H1 (cell line): ENCODE measurements at regions not wholly inside any gene's neighbourhood (a gene's known extent, or its start where the extent isn't known, plus 50 kb on each side); places are given as distances from the start of the nearest gene placed in this dataset.

ENCODE experiments used
- CTCF ChIA-PET: fragments of 300-600 bp; sonication (Branson Sonifier 250); formaldehyde crosslinking; loops from one replicate; lab custom pipeline; 2021; ENCODE audit not compliant: partially characterized antibody; lab: Charles Lee
- POLR2A ChIA-PET: fragments of 300-600 bp; sonication (Branson Sonifier 250); formaldehyde crosslinking; loops from one replicate; lab custom pipeline; 2021; ENCODE audit warnings: inconsistent platforms; ENCODE audit not compliant: partially characterized antibody; lab: Charles Lee
- DNase-seq, 2 experiments: peaks; one replicate each; pipeline versions ENCODE4 v3.0.0 to v3.0.0-alpha.2; 2010 to 2022; ENCODE audit warnings: low spot score in 2 of 2, low read depth in 1 of 2, mixed read lengths in 1 of 2
- FAIRE-seq: peaks from 2 replicates; lab custom pipeline; 2011; peaks lifted over from hg19 to GRCh38; lab: Jason Lieb, UNC
- H2AFZ ChIP-seq: 2 replicates; pipeline ENCODE4 v1.8.1; 2012; ENCODE audit warnings: low read length, inconsistent platforms
- H2AK5ac ChIP-seq: 2 replicates; pipeline ENCODE4 v1.6.1; 2013; ENCODE audit warnings: low read depth, low read length
- H2BK120ac ChIP-seq: replicated peaks from 2 replicates; pipeline ENCODE3; 2013; ENCODE audit warnings: low read depth, low read length, inconsistent platforms
- H2BK12ac ChIP-seq: 2 replicates; pipeline ENCODE4 v1.6.1; 2013; ENCODE audit warnings: low read depth, low read length
- H2BK15ac ChIP-seq: 2 replicates; pipeline ENCODE4 v1.6.1; 2013; ENCODE audit warnings: low read length
- H2BK20ac ChIP-seq: 2 replicates; pipeline ENCODE4 v1.6.1; 2013; ENCODE audit warnings: low read length
- H2BK5ac ChIP-seq: 2 replicates; pipeline ENCODE4 v1.6.1; 2013; ENCODE audit warnings: low read depth, low read length
- H3K14ac ChIP-seq: 2 replicates; pipeline ENCODE4 v1.6.1; 2013; ENCODE audit warnings: inconsistent platforms; ENCODE audit not compliant: insufficient read length
- H3K18ac ChIP-seq: 2 replicates; pipeline ENCODE4 v1.6.1; 2013; ENCODE audit warnings: low read length; ENCODE audit errors: extremely low read depth
- H3K23ac ChIP-seq: 2 replicates; pipeline ENCODE4 v1.6.1; 2013; ENCODE audit warnings: inconsistent platforms; ENCODE audit not compliant: insufficient read length
- H3K23me2 ChIP-seq: 2 replicates; pipeline ENCODE4 v1.6.1; 2013; ENCODE audit warnings: low read depth, low read length
- H3K27ac ChIP-seq: 2 replicates; pipeline ENCODE4 v1.6.1; 2011; ENCODE audit warnings: low read depth, low read length, inconsistent platforms
- H3K27me3 ChIP-seq, 4 experiments: replicated peaks in 1 of 4; 1 replicate in 1 of 4; 2 replicates in 3 of 4; pipeline versions ENCODE4 v1.6.1 to v1.8.1; 2011 to 2013; ENCODE audit warnings: low read length in 3 of 4, mild to moderate bottlenecking in 3 of 4, inconsistent platforms in 2 of 4, mixed read lengths in 2 of 4, moderate library complexity in 1 of 4; ENCODE audit not compliant: control insufficient read depth in 3 of 4, insufficient read depth in 3 of 4; ENCODE audit errors: extremely low read depth in 1 of 4
- H3K36me3 ChIP-seq, 4 experiments: 2 replicates each; pipeline versions ENCODE4 v1.6.1 to v1.8.1; 2011 to 2013; ENCODE audit warnings: mild to moderate bottlenecking in 4 of 4, low read length in 3 of 4, moderate library complexity in 2 of 4, control low read depth in 1 of 4, inconsistent platforms in 1 of 4; ENCODE audit not compliant: insufficient read depth in 4 of 4, control insufficient read depth in 2 of 4
- H3K4ac ChIP-seq: replicated peaks from 2 replicates; pipeline ENCODE3; 2013; ENCODE audit warnings: low read length, low read depth, mixed read lengths, inconsistent platforms; ENCODE audit not compliant: insufficient read length
- H3K4me1 ChIP-seq, 4 experiments: replicated peaks in 1 of 4; 1 replicate in 1 of 4; 2 replicates in 3 of 4; pipeline versions ENCODE4 v1.6.1 to v1.8.1; 2011 to 2013; ENCODE audit warnings: low read length in 3 of 4, inconsistent platforms in 2 of 4, mixed read lengths in 1 of 4; ENCODE audit not compliant: insufficient read depth in 4 of 4, control insufficient read depth in 3 of 4
- H3K4me2 ChIP-seq, 2 experiments: 2 replicates each; pipeline versions ENCODE4 v1.6.1 to v1.8.1; 2011 to 2013; ENCODE audit warnings: low read depth in 2 of 2, low read length in 2 of 2, control low read depth in 1 of 2, inconsistent platforms in 1 of 2, mild to moderate bottlenecking in 1 of 2; ENCODE audit not compliant: insufficient read depth in 1 of 2
- H3K4me3 ChIP-seq, 4 experiments: fragments of 200-600, 300-600 bp in 1 of 4; sonication (generic), shearing (Covaris generic), sonication (Bioruptor Twin) in 1 of 4; 2 replicates each; pipeline versions ENCODE4 v1.5.1 to v1.8.1; 2011 to 2016; ENCODE audit warnings: low read length in 4 of 4, low read depth in 3 of 4, control low read depth in 2 of 4, inconsistent platforms in 2 of 4, mild to moderate bottlenecking in 2 of 4, mixed read lengths in 1 of 4, moderate library complexity in 1 of 4; ENCODE audit not compliant: insufficient read depth in 2 of 4; ENCODE audit errors: extremely low read depth in 1 of 4
- H3K56ac ChIP-seq: replicated peaks from 2 replicates; pipeline ENCODE3; 2013; ENCODE audit warnings: low read depth, mild to moderate bottlenecking, mixed read lengths, low read length, inconsistent platforms; ENCODE audit not compliant: insufficient read length
- H3K79me1 ChIP-seq: 2 replicates; pipeline ENCODE4 v1.6.1; 2013; ENCODE audit warnings: low read depth, low read length, control low read depth
- H3K79me2 ChIP-seq, 2 experiments: 2 replicates each; pipeline versions ENCODE4 v1.6.1 to v1.8.1; 2012 to 2013; ENCODE audit warnings: low read length in 2 of 2, mild to moderate bottlenecking in 2 of 2, inconsistent platforms in 1 of 2; ENCODE audit not compliant: insufficient read depth in 2 of 2, control insufficient read depth in 1 of 2
- H3K9ac ChIP-seq, 4 experiments: replicated peaks in 1 of 4; 1 replicate in 1 of 4; 2 replicates in 3 of 4; pipeline versions ENCODE4 v1.6.1 to v1.8.1; 2011 to 2013; ENCODE audit warnings: low read depth in 3 of 4, low read length in 3 of 4, control low read depth in 2 of 4, mild to moderate bottlenecking in 2 of 4, moderate library complexity in 2 of 4, inconsistent platforms in 1 of 4; ENCODE audit errors: extremely low read depth in 1 of 4
- H3K9me3 ChIP-seq, 2 experiments: 2 replicates each; pipeline versions ENCODE4 v1.6.1 to v1.8.1; 2012 to 2013; ENCODE audit warnings: mild to moderate bottlenecking in 2 of 2, moderate library complexity in 2 of 2, control low read depth in 1 of 2, inconsistent platforms in 1 of 2, low read depth in 1 of 2, low read length in 1 of 2, mixed read lengths in 1 of 2; ENCODE audit not compliant: insufficient read depth in 2 of 2
- H4K20me1 ChIP-seq, 2 experiments: replicated peaks in 1 of 2; 2 replicates each; pipeline versions ENCODE3 to v1.8.1; 2011 to 2013; ENCODE audit warnings: inconsistent platforms in 2 of 2, low read length in 2 of 2, mild to moderate bottlenecking in 1 of 2; ENCODE audit not compliant: insufficient read depth in 2 of 2, control insufficient read depth in 1 of 2
- H4K5ac ChIP-seq: 2 replicates; pipeline ENCODE4 v1.6.1; 2013; ENCODE audit warnings: low read length, low read depth, mixed read lengths, inconsistent platforms; ENCODE audit not compliant: insufficient read length
- H4K8ac ChIP-seq: 2 replicates; pipeline ENCODE4 v1.8.0; 2013; ENCODE audit warnings: mild to moderate bottlenecking, moderate library complexity, low read length, inconsistent platforms; ENCODE audit not compliant: insufficient read depth; ENCODE audit errors: extremely low read depth
- H4K91ac ChIP-seq: replicated peaks from 2 replicates; pipeline ENCODE3; 2013; ENCODE audit warnings: low read length, mixed read lengths, inconsistent platforms; ENCODE audit not compliant: insufficient read length
- ZNF274 ChIP-seq: IDR thresholded peaks from 2 replicates; pipeline ENCODE4 v1.7.0; 2012; ENCODE audit warnings: low read length, borderline replicate concordance; ENCODE audit errors: extremely low read depth
- WGBS, 2 experiments: shearing (Covaris generic) in 1 of 2; methylation state at CpG; one replicate each; pipeline versions ENCODE4 v1.1.6 to v1.1.7; 2013 to 2015; ENCODE audit warnings: low lambda C conversion rate in 2 of 2, mixed read lengths in 2 of 2, inconsistent platforms in 1 of 2, low coverage in 1 of 2, missing lambda C conversion rate in 1 of 2; ENCODE audit not compliant: insufficient replicate concordance in 2 of 2, insufficient coverage in 1 of 2, insufficient read length in 1 of 2; ENCODE audit errors: extremely low coverage in 1 of 2, missing lambda C conversion rate in 1 of 2; 5-methylcytosine and 5-hydroxymethylcytosine counted together

DNA sequence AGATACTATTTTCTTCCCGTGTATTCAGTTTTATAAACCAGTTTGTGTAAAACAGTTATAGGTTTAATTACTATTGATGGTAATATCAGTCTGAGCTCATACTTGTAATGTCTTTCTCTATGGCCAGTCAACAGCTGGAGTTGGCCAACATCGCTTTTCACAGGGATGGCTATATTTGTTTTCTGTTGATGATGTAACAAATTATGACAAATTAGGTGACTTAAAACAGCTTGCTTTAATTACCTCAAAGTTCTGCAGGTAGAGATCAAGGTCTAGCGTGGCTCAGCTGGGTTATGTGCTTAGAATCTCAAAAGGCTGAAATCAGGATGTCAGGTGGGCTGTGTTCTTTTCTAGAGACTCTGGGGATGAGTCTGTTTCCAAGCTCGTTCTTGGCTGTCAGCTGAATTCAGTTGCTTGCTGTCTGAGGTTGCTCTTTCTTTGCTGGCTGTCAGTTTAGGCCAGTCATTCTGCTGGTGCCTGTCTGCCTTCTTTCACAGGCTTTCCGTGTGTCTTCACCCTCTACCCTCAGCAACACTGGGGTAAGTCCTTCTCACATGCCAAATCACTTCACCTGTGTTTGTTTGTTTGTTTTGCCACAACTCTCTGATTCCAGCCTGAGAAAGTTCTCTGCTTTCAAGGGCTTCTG, 370.2 kb upstream of the E2F7 start:
- Histone ChIP-seq H3K9me3 (no peaks in the 10 kb centered on the region), H3K79me1 (no peaks in the 10 kb centered on the region), H2BK5ac (no peak overlapping the region), H3K4ac (no peak overlapping the region), H3K18ac (no peak overlapping the region), H3K4me1 (no peaks in the 10 kb centered on the region; a peak in 1 of 7 replicates), H2AFZ (peak overlapping the region; percentile 1; the same call in 1 of the 2 replicates), H3K9ac (no peak overlapping the region; a peak in 1 of 7 replicates), H3K23ac (no peak overlapping the region), H3K56ac (no peak overlapping the region), H3K79me2 (no peaks in the 10 kb centered on the region), H2BK120ac (no peak overlapping the region), H2BK15ac (no peak overlapping the region; the same call in 1 of the 2 replicates), H3K27ac (no peak overlapping the region), H4K91ac (no peak overlapping the region), H4K8ac (no peak overlapping the region), H3K14ac (no peak overlapping the region)
- FAIRE-seq = no peak
- CTCF ChIA-PET = interaction anchor here (0.6 to 1.2 kb wide), 3 partner anchors 18 to 273 kb away, joined by 3 read pairs; no protein-coding TSS in a partner anchor
- TF ChIP-seq ZNF274 = no peak
- TF ChIP-seq, all 59 proteins: peak for 0
- no peak overlapping the region for H2AK5ac ChIP-seq
- H3K36me3 ChIP-seq = no peaks in the 10 kb centered on the region
- POLR2A ChIA-PET = interaction anchor here (0.6 kb wide), 1 partner anchor 325 kb away, joined by 3 read pairs; no protein-coding TSS in a partner anchor
- no peaks in the 10 kb centered on the region for H4K20me1 ChIP-seq
- no peak for DNase-seq
- H4K5ac ChIP-seq = no peak overlapping the region
- no peaks in the 10 kb centered on the region for H3K23me2 ChIP-seq
- H3K4me3 ChIP-seq = no peak overlapping the region
- no peak overlapping the region for H2BK20ac ChIP-seq
- H3K27me3 ChIP-seq = no peaks in the 10 kb centered on the region
- no peak overlapping the region for H3K4me2 ChIP-seq
- 81% methylated on average over 5 of the region's 5 CpGs; no CpG with 5 or more reads in 1 of the 2 experiments for WGBS, 2 experiments
- no peak overlapping the region for H2BK12ac ChIP-seq
